IMR-90 (cell line): ENCODE measurements at regions not wholly inside any gene's neighbourhood (a gene's known extent, or its start where the extent isn't known, plus 50 kb on each side); places are given as distances from the start of the nearest gene placed in this dataset.

Source experiments
- ATAC-seq: fragments of 200-7000 bp; cut with Tn5 transposase; 2 replicates; pipeline ENCODE4 v1.9.1; 2020; ENCODE audit warnings: low read depth, mild to moderate bottlenecking, moderate library complexity
- BruUV-seq: library from RNA; stranded (reverse); fragments of 400-500 nt; replicated peaks from 2 replicates; lab custom pipeline; 2021; lab: Mats Ljungman, UMichigan
- CTCF ChIA-PET: fragments of 300-600 bp; formaldehyde crosslinking; extraction: SDS; loops from one replicate; lab custom pipeline; 2021; ENCODE audit warnings: antibody characterized with exemption; lab: Yijun Ruan, JAX
- POLR2A ChIA-PET: fragments of 300-600 bp; sonication (Branson Sonifier 250); formaldehyde crosslinking; loops from one replicate; lab custom pipeline; 2022; ENCODE audit warnings: antibody characterized with exemption; ENCODE audit not compliant: unreplicated experiment; lab: Charles Lee
- DNase-seq: peaks from one replicate; pipeline ENCODE4 v3.0.0; 2013
- H2AFZ ChIP-seq: replicated peaks from 2 replicates; pipeline ENCODE3; 2013; ENCODE audit warnings: low read length, mild to moderate bottlenecking; ENCODE audit not compliant: poor library complexity
- H2AK5ac ChIP-seq: 2 replicates; pipeline ENCODE4 v1.6.1; 2013; ENCODE audit warnings: low read depth, low read length, inconsistent platforms
- H2AK9ac ChIP-seq: replicated peaks from 2 replicates; pipeline ENCODE3; 2013; ENCODE audit warnings: mild to moderate bottlenecking, low read depth, low read length, moderate library complexity; ENCODE audit not compliant: poor library complexity
- H2BK120ac ChIP-seq: 2 replicates; pipeline ENCODE4 v1.6.1; 2013; ENCODE audit warnings: low read depth, low read length, inconsistent platforms
- H2BK15ac ChIP-seq: 3 replicates; pipeline ENCODE4 v1.6.1; 2013; ENCODE audit warnings: low read depth, low read length, inconsistent platforms
- H2BK20ac ChIP-seq: 2 replicates; pipeline ENCODE4 v1.6.1; 2013; ENCODE audit warnings: low read depth, mild to moderate bottlenecking, inconsistent platforms, low read length, moderate library complexity
- H2BK5ac ChIP-seq: 2 replicates; pipeline ENCODE4 v1.6.1; 2013; ENCODE audit warnings: mild to moderate bottlenecking, low read depth, low read length, inconsistent platforms; ENCODE audit not compliant: poor library complexity, severe bottlenecking
- H3K14ac ChIP-seq: replicated peaks from 2 replicates; pipeline ENCODE4 v1.6.1; 2013; ENCODE audit warnings: low read depth, low read length, inconsistent platforms
- H3K18ac ChIP-seq: 2 replicates; pipeline ENCODE4 v1.6.1; 2013; ENCODE audit warnings: low read depth, low read length, control low read depth
- H3K23ac ChIP-seq: 2 replicates; pipeline ENCODE4 v1.6.1; 2013; ENCODE audit warnings: low read depth, low read length, inconsistent platforms
- H3K27ac ChIP-seq: 2 replicates; pipeline ENCODE4 v1.5.1; 2013; ENCODE audit warnings: mild to moderate bottlenecking, control low read depth, low read length; ENCODE audit not compliant: insufficient read depth
- H3K27me3 ChIP-seq: 2 replicates; pipeline ENCODE4 v1.6.1; 2013; ENCODE audit warnings: low read length; ENCODE audit not compliant: control insufficient read depth, insufficient read depth
- H3K36me3 ChIP-seq: 2 replicates; pipeline ENCODE4 v1.6.1; 2013; ENCODE audit warnings: low read length, mixed read lengths; ENCODE audit not compliant: control insufficient read depth, insufficient read depth
- H3K4ac ChIP-seq: 2 replicates; pipeline ENCODE4 v1.6.1; 2013; ENCODE audit warnings: low read depth, low read length, inconsistent platforms
- H3K4me1 ChIP-seq: 2 replicates; pipeline ENCODE4 v1.6.1; 2013; ENCODE audit warnings: low read length, mixed read lengths; ENCODE audit not compliant: control insufficient read depth, insufficient read depth
- H3K4me2 ChIP-seq: 2 replicates; pipeline ENCODE4 v1.6.1; 2013; ENCODE audit warnings: low read depth, mild to moderate bottlenecking, control low read depth, low read length, moderate library complexity
- H3K4me3 ChIP-seq: 2 replicates; pipeline ENCODE4 v1.5.1; 2013; ENCODE audit warnings: low read depth, mild to moderate bottlenecking, control low read depth, low read length, moderate library complexity; ENCODE audit not compliant: insufficient read depth
- H3K56ac ChIP-seq: 2 replicates; pipeline ENCODE4 v1.6.1; 2013; ENCODE audit warnings: low read length, inconsistent platforms; ENCODE audit not compliant: insufficient read depth; ENCODE audit errors: extremely low read depth
- H3K79me1 ChIP-seq, 2 experiments: 2 replicates each; pipeline ENCODE4 v1.6.1; 2013; ENCODE audit warnings: low read length in 2 of 2, inconsistent platforms in 1 of 2, low read depth in 1 of 2
- H3K9ac ChIP-seq: 2 replicates; pipeline ENCODE4 v1.6.1; 2013; ENCODE audit warnings: low read depth, low read length, control low read depth
- H3K9me1 ChIP-seq: 2 replicates; pipeline ENCODE4 v1.6.1; 2013; ENCODE audit warnings: low read length, inconsistent platforms; ENCODE audit not compliant: insufficient read depth
- H3K9me3 ChIP-seq: 2 replicates; pipeline ENCODE4 v1.6.1; 2013; ENCODE audit warnings: low read length; ENCODE audit not compliant: control insufficient read depth, insufficient read depth
- H4K20me1 ChIP-seq: 2 replicates; pipeline ENCODE4 v1.6.1; 2013; ENCODE audit warnings: low read length, inconsistent platforms; ENCODE audit not compliant: insufficient read depth
- H4K5ac ChIP-seq: 2 replicates; pipeline ENCODE4 v1.6.1; 2013; ENCODE audit warnings: mild to moderate bottlenecking, low read depth, low read length, control low read depth
- H4K8ac ChIP-seq, 2 experiments: 2 replicates each; pipeline ENCODE4 v1.6.1; 2013; ENCODE audit warnings: low read depth in 2 of 2, low read length in 2 of 2, control low read depth in 1 of 2, inconsistent platforms in 1 of 2
- H4K91ac ChIP-seq: 2 replicates; pipeline ENCODE4 v1.6.1; 2013; ENCODE audit warnings: low read depth, low read length, inconsistent platforms; ENCODE audit not compliant: insufficient read depth
- CEBPB ChIP-seq: IDR thresholded peaks from 2 replicates; pipeline ENCODE4 v1.6.1; 2012; ENCODE audit warnings: low read depth, low read length, improper control_type of control experiment
- CHD1 ChIP-seq: IDR thresholded peaks from 2 replicates; pipeline ENCODE4 v1.6.1; 2012; ENCODE audit warnings: low read depth, low read length, improper control_type of control experiment
- FOS ChIP-seq: fragments of 150-350 bp; IDR thresholded peaks from 2 replicates; pipeline ENCODE4 v1.6.1; 2016; ENCODE audit warnings: low read depth, low read length
- MAZ ChIP-seq: IDR thresholded peaks from 2 replicates; pipeline ENCODE4 v1.6.1; 2012; ENCODE audit warnings: low read depth, mild to moderate bottlenecking, low read length, improper control_type of control experiment, moderate library complexity, borderline replicate concordance
- MXI1 ChIP-seq: IDR thresholded peaks from 2 replicates; pipeline ENCODE4 v1.6.1; 2012; ENCODE audit warnings: low read depth, mild to moderate bottlenecking, low read length, moderate library complexity, borderline replicate concordance
- RCOR1 ChIP-seq: IDR thresholded peaks from 2 replicates; pipeline ENCODE4 v1.6.1; 2012; ENCODE audit warnings: mild to moderate bottlenecking, low read length, improper control_type of control experiment; ENCODE audit not compliant: insufficient replicate concordance
- SMC3 ChIP-seq: fragments of 150-350 bp; IDR thresholded peaks from 2 replicates; pipeline ENCODE4 v1.6.1; 2016; ENCODE audit warnings: low read depth, mild to moderate bottlenecking, antibody characterized with exemption, low read length, moderate library complexity
- WGBS, 2 experiments: methylation state at CpG; one replicate each; pipeline versions ENCODE4 v1.1.5 to v1.1.7; 2013; ENCODE audit warnings: missing lambda C conversion rate in 2 of 2; ENCODE audit not compliant: insufficient read length in 1 of 2; ENCODE audit errors: extremely low coverage in 2 of 2; 5-methylcytosine and 5-hydroxymethylcytosine counted together
- dilution Hi-C: fragments of 300-500 bp; cut with HindIII; formaldehyde crosslinking; loops from one replicate; pipeline ENCODE4 v1.14.3; 2018; ENCODE audit warnings: low sequenced_read_pairs; ENCODE audit not compliant: unreplicated experiment
- in situ Hi-C: fragments of 300-500 bp; cut with MboI; formaldehyde crosslinking; loops from 3 replicates; pipeline ENCODE4 v1.14.3; 2019; ENCODE audit warnings: low sequenced_read_pairs, inconsistent platforms, mixed read lengths
- intact Hi-C: fragments of 100-400 bp; cut with micrococcal nuclease; formaldehyde crosslinking; loops from 2 replicates; pipeline ENCODE4 v1.10.0; 2022

DNA sequence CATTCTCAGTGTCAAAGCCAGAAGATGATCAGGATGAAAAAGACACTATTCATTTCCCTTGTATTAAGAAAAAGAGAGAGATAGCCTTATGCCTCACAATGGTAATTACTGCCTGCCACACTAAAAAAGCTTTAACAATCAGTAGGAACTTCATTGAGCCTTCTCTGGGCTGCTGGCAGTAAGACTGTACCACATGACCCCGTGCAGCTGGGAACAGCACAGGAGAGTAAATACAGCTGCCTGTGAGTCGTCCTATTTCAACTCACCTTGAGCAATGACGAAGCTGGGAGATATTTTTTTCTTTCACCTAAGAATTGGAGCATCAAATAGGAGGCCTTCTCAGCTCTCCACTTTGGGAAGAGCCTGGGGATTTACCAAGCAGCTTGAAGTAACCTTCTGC, 316.3 kb downstream of the GABRB2 start:
- H3K9me3 ChIP-seq, result peaks cover 5% of the 10 kb centered on the region
- no peaks in the 10 kb centered on the region for H3K36me3 ChIP-seq
- intact Hi-C loops, result no loop called here
- DNase-seq (no peak), ATAC-seq (no peak)
- H3K79me1 ChIP-seq, result no peaks in the 10 kb centered on the region
- no peak overlapping the region for H2BK20ac ChIP-seq
- H4K91ac ChIP-seq, result no peak overlapping the region
- H3K4me2 ChIP-seq, result no peak overlapping the region
- no peak overlapping the region for H2AK9ac ChIP-seq
- no peak overlapping the region for H3K18ac ChIP-seq
- no peak overlapping the region for H2BK120ac ChIP-seq
- H3K4ac ChIP-seq, result no peak overlapping the region
- no TSS peak for BruUV-seq
- no peak overlapping the region for H3K27ac ChIP-seq
- CTCF ChIA-PET, result no interaction called here
- no peak overlapping the region for H2BK5ac ChIP-seq
- no peak overlapping the region for H3K23ac ChIP-seq
- H4K20me1 ChIP-seq, result no peaks in the 10 kb centered on the region
- H3K9ac ChIP-seq, result no peak overlapping the region
- WGBS, 2 experiments, result no CpG with 5 or more reads among the region's 3 CpGs
- no peak overlapping the region for H3K4me3 ChIP-seq
- no peaks in the 10 kb centered on the region for H3K4me1 ChIP-seq
- no peak overlapping the region for H2AK5ac ChIP-seq
- no peak overlapping the region for H3K56ac ChIP-seq
- H4K8ac ChIP-seq, result no peak overlapping the region
- POLR2A ChIA-PET, result no interaction called here
- in situ Hi-C loops, result no loop called here
- H2AFZ ChIP-seq, result no peak overlapping the region
- H2BK15ac ChIP-seq, result no peak overlapping the region
- H3K9me1 ChIP-seq, result no peaks in the 10 kb centered on the region
- dilution Hi-C loops, result no loop called here
- no peak overlapping the region for H4K5ac ChIP-seq
- H3K14ac ChIP-seq, result no peak overlapping the region
- H3K27me3 ChIP-seq, result no peaks in the 10 kb centered on the region
- TF ChIP-seq RCOR1, result no peak
- no peak for TF ChIP-seq FOS
- TF ChIP-seq MAZ, result no peak
- no peak for TF ChIP-seq CEBPB
- no peak for TF ChIP-seq MXI1
- no peak for TF ChIP-seq CHD1
- no peak for TF ChIP-seq SMC3
